ENCODE measurements at regions not wholly inside any gene's neighbourhood (a gene's known extent, or its start where the extent isn't known, plus 50 kb on each side); places are given as distances from the start of the nearest gene placed in this dataset.

DNA sequence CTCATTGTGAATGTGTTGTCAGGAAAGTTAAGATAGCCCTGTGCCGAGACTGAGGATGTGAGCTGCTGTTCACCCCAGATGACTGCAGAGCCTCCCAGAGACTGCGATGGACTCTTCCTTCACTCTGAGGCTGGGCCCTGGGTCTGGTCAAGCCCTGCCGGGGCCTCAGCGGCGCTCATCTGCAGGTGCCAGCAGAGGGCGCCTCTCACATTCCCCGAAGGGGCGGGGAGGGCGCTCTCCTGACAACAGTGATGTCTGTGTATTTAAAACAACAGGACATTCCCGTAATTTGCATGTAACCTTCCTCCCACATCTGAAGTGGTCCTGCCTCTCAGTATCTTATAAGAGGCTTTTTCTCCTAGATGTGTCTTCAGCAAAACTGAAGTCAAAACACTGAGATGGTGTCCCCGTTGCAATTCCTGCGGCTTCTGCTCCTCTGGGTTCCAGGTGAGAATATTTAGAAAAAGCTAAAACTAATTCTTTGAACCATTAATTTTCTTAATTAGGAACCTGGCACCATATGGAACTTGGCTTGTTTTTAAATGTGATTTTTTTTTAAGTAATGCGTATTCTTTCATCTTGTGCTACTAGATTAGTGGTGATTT is 1377.9 kb downstream of the RPIA start:
- no peak for TF ChIP-seq ESRRG (CRISPR knock-in tag; IDR thresholded peaks at IDR 0.05)
- TF ChIP-seq, protein P1, sequence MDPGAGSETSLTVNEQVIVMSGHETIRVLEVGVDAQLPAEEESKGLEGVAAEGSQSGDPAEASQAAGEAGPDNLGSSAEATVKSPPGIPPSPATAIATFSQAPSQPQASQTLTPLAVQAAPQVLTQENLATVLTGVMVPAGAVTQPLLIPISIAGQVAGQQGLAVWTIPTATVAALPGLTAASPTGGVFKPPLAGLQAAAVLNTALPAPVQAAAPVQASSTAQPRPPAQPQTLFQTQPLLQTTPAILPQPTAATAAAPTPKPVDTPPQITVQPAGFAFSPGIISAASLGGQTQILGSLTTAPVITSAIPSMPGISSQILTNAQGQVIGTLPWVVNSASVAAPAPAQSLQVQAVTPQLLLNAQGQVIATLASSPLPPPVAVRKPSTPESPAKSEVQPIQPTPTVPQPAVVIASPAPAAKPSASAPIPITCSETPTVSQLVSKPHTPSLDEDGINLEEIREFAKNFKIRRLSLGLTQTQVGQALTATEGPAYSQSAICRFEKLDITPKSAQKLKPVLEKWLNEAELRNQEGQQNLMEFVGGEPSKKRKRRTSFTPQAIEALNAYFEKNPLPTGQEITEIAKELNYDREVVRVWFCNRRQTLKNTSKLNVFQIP (CRISPR knock-in tag; IDR thresholded peaks at IDR 0.05; ENCODE audit: borderline replicate concordance, low read depth): no peak
